GM21786 (cell line): ENCODE measurements at regions not wholly inside any gene's neighbourhood (a gene's known extent, or its start where the extent isn't known, plus 50 kb on each side); places are given as distances from the start of the nearest gene placed in this dataset.

ENCODE experiments used
- ATAC-seq: cut with Tn5 transposase; IDR thresholded peaks from one replicate; pipeline ENCODE4 v1.9.1; 2021; ENCODE audit not compliant: unreplicated experiment

DNA sequence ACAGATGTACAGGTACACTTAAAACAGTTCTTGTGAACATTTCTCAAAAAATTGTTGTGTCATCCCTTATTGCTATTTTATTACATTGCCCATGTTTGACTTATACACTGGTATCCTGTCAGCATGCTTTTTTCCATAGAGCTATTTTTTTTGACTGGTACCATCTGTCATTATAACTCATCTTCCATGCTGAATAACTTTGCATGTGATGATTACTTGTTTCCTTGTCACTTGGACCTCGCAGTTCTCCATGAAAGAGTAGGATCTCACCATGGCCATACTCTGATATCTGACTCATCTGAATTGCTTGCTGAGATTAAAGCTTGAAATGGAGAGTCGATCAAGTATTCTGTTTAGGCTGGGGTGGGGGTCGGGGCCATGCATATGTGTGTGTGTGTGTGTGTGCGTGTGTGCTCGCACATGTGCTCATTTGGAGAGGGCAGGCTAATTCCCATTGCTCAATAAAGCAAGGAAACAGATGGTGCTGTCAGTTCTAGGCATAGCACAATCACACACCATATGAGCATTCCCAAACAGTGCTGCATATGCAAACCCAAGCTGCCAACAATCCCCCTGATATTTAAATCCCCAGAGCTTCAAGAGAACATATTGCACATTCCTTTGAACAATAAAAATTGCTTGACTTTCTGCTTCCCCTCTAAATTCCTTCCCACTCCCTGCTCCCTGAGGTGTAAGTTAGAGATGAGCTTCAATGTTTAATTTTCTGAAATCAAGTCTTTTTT lies 62.9 kb downstream of the NHLRC3 start:
- ATAC-seq, result no peak

GRCh38 chr13:39102981-39103490 lies 64.8 kb downstream of the NHLRC3 start:
- ATAC-seq, result no peak

GRCh38 chr13:39105110-39105509 lies 66.9 kb downstream of the NHLRC3 start:
- no peak for ATAC-seq

GRCh38 chr13:39106216-39107005 lies 68.2 kb downstream of the NHLRC3 start:
- ATAC-seq, result no peak

DNA sequence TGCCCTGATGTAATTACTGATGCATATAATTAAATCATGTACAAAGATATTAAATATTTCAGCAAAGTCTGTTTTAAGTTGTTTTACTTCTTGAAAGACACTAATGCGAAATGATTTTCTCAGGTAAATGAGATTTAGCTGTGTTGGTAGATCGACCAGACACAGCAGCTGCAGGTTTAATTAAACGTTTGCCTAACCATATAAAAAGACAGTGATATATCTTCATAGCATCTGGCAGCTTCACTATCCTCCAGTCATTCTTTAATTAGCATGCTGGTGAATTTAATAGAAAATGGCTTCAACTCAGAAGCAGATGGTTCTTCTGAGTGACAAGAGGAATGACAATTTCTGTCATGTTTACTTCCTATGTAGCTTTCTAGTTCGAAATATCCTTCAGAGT lies 69.3 kb downstream of the NHLRC3 start:
- ATAC-seq, result no peak

DNA sequence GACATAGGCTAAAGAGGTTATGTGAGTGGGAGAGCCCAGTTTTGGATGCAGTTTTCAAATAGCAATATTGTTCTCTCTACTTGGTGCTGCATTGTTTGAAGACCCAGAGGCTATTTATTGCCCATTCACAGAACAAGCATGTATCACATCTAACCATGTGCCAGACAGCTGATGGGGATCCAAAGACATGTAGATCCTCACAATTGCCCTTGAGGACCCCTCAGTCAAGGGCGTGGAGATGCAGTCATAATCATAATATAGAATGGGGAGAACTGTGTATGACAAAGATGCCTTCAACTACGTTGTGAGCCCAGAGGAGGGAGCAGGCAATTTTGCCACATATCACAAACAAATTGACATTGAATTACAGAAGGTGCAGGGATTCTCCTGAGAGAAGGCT lies 70.5 kb downstream of the NHLRC3 start:
- ATAC-seq, result no peak

DNA sequence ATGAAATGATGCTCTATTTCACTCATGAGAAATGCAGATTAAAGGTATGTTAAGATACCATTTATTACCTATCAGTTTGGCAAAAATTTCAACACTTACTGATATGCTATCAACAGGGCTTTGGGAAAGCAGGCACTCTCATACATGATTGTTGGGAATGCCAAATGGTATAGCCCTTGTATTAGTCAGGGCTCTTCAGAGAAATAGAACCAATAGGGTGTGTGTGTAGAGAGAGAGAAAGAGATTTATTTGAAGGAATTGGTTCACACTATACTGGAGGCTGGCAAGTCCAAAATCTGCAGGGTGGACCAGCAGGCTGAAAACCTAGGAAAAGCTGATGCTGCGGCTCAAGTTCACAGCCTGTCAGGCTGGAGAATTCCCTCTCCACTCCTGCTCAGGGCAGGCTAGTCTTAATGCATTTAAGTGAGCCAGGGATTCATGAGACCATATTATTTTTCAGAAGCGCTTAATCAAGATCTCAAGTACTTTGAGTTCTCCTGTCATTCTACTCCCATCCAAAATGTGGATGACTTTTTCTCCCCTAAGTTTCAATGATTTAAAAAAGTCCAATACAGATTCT lies 72.4 kb downstream of the NHLRC3 start:
- no peak for ATAC-seq

- ATAC-seq, result no peak
Observed at GRCh38 chr13:39111145-39111544, 72.9 kb downstream of the NHLRC3 start.

GRCh38 chr13:39119422-39119821 lies 81.2 kb downstream of the NHLRC3 start:
- ATAC-seq, result no peak

GRCh38 chr13:39123578-39123977 lies 85.3 kb downstream of the NHLRC3 start:
- no peak for ATAC-seq

- ATAC-seq, result no peak
Observed at GRCh38 chr13:39129213-39129612, 91.0 kb downstream of the NHLRC3 start.

DNA sequence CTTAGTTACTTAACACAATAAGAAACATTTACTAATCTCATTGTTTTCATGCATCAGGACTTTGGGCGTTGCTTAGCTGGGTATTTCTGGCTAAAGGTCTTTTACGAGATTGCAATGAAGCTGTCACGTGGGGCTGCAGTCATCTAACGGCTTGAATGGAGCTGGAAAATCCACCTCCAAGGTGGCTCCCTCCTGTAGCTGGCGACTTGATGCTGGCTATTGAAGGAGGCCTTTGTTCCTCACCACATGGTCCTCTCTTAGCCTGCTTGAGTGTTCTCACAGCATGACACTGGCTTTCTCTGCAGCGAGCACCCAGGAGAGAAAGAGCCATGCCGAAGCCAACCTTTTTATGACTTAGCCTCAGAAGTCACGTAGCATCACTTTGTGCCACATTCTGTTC lies 92.0 kb downstream of the NHLRC3 start:
- no peak for ATAC-seq

GRCh38 chr13:39132286-39133230 lies 94.3 kb downstream of the NHLRC3 start:
- ATAC-seq, result no peak

DNA sequence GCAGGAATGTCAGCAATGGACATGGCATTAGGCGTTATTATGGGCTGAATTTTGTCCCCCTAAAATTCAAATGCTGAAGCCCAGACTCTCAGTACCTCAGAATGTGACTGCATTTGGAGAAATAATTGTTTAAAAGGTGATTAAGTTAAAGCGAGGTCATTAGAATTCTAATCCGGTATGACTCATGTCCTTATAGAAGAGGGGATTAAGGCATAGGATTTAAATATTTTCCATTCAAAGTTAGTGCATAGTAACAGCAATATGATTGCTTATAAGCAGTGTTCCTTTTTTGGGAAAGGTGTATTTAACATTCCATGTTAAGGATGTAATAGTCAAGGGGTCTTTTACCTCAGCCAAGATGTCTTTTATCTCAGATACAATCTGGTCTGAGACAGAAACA lies 95.5 kb downstream of the NHLRC3 start:
- ATAC-seq, result no peak

GRCh38 chr13:39134574-39134973 lies 96.3 kb downstream of the NHLRC3 start:
- ATAC-seq, result no peak

DNA sequence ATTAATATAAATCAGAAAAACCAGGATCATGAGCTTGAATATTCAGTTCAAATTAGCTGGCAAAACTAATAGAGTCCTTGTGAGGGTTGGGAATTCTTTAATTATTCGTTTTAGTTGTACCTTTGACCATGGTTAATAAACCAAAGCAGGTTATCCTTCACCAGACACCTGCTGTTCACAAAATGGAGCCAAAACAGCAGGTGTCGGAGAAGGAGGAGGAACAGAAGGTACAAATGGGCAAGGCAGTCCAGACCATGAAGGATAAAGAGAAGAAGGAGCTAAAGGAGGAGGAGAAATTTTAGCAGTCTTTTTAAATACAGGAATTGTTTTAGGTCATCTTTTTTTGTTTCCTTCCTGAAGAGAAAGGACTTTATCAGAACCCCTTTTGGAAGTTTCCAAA lies 106.1 kb downstream of the NHLRC3 start:
- ATAC-seq, result no peak

GRCh38 chr13:39144941-39145533 lies 106.8 kb downstream of the NHLRC3 start:
- peak; percentile 62 for ATAC-seq

- ATAC-seq, result no peak
Observed at GRCh38 chr13:39148513-39148961, 110.3 kb downstream of the NHLRC3 start.

DNA sequence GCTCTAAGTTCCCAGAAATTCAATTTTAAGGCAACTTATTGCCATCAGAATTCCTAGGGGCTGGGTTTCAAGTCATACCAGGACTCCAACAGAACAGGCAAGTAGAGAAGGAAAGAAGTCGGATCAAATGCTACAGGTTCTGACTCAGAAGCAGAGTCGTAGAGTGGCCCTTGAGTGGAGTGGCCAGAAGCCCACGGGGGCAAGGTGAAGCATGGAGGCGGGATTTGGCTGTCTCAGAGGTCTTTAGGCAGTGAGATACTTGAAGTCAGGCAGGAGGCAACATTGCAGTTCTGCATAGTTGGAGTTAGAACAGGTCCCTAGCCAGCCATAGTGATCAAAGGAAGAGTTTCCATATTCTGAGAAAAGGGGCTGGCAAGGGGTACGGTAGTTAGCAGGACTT lies 111.6 kb downstream of the NHLRC3 start:
- ATAC-seq, result no peak

GRCh38 chr13:39154041-39154440 lies 115.8 kb downstream of the NHLRC3 start:
- no peak for ATAC-seq
